Psoas muscle (tissue), 7 donors: ENCODE measurements at regions not wholly inside any gene's neighbourhood (a gene's known extent, or its start where the extent isn't known, plus 50 kb on each side); places are given as distances from the start of the nearest gene placed in this dataset.

Experiments used
- ATAC-seq, 4 donors: fragments of 200-7000 bp; cut with Tn5 transposase; one replicate each; pipeline ENCODE4 v1.9.1; 2020; ENCODE audit warnings: moderate library complexity in 3 of 4, mild to moderate bottlenecking in 2 of 4
- DNase-seq, 2 donors: peaks; one replicate each; pipeline ENCODE4 v3.0.0-alpha.2; 2020
- H3K27ac ChIP-seq: fragments of 200-600 bp; one replicate; pipeline ENCODE4 v1.8.0; 2022
- H3K27me3 ChIP-seq, 3 donors: fragments of 200-600 bp in 1 of 3; one replicate each; pipeline versions ENCODE4 v1.6.1 to v1.8.0; 2013 to 2022; ENCODE audit warnings: low read length in 2 of 3, mild to moderate bottlenecking in 2 of 3, moderate library complexity in 1 of 3; ENCODE audit not compliant: insufficient read depth in 3 of 3
- H3K36me3 ChIP-seq, 2 donors: fragments of 200-600 bp in 1 of 2; one replicate each; pipeline versions ENCODE4 v1.6.1 to v1.8.0; 2013 to 2022; ENCODE audit warnings: low read depth in 1 of 2, mild to moderate bottlenecking in 1 of 2, moderate library complexity in 1 of 2; ENCODE audit not compliant: insufficient read depth in 1 of 2
- H3K4me1 ChIP-seq: fragments of 200-600 bp; one replicate; pipeline ENCODE4 v1.8.0; 2022
- H3K4me3 ChIP-seq: fragments of 200-600 bp; one replicate; pipeline ENCODE4 v1.8.0; 2022; ENCODE audit warnings: mild to moderate bottlenecking
- H3K9me3 ChIP-seq: fragments of 200-600 bp; one replicate; pipeline ENCODE4 v1.8.0; 2022
- WGBS, 3 donors: extraction: QIAGEN DNeasy Blood & Tissue Kit; methylation state at CpG; one replicate each; pipeline versions ENCODE4 v1.1.6 to v1.1.7; 2013; 5-methylcytosine and 5-hydroxymethylcytosine counted together
- intact Hi-C, 2 donors: fragments of 100-400 bp; cut with DNase I; formaldehyde crosslinking; loops; one replicate each; pipeline versions ENCODE4 v1.11.0 to v1.14.2; 2022
- TF ChIP-seq, protein P1 (sequence below): fragments of 200-600 bp; IDR thresholded peaks from one replicate; pipeline ENCODE4 v1.8.0; 2022; ENCODE audit warnings: antibody characterized with exemption
- donor health status: healthy with polysubstance abuse.
- donor health status: DM: no; HTN: no; CAD: no; lungs with moderate emphysema.
- donor health status: Bipolar disorder and iron deficiency.
- donor health status: healthy.
- donor health status: DM: yes; HTN: yes; CAD: no.
- donor health status: DM: no; HTN: no; CAD: no.
- donor health status: DM: yes; HTN: yes; CAD: no.

DNA sequence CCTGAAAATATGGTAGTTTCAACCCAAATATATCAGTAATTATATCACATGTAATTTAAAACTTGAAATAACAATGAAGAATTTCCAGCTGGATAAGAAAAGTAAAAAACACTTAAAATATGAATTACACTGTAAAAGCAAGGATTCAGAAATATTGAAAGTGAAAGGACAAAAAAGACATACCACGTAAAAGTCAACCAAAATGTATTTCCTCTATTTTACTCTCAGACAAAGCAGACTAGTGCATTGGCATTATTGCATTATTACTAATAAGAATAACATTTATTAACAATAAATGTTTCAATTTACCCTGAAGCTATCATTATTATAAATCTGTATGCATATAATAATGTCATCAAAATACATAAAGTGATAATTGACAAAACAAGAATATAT, 445.1 kb upstream of the TRIB2 start:
- TF ChIP-seq, protein P1, sequence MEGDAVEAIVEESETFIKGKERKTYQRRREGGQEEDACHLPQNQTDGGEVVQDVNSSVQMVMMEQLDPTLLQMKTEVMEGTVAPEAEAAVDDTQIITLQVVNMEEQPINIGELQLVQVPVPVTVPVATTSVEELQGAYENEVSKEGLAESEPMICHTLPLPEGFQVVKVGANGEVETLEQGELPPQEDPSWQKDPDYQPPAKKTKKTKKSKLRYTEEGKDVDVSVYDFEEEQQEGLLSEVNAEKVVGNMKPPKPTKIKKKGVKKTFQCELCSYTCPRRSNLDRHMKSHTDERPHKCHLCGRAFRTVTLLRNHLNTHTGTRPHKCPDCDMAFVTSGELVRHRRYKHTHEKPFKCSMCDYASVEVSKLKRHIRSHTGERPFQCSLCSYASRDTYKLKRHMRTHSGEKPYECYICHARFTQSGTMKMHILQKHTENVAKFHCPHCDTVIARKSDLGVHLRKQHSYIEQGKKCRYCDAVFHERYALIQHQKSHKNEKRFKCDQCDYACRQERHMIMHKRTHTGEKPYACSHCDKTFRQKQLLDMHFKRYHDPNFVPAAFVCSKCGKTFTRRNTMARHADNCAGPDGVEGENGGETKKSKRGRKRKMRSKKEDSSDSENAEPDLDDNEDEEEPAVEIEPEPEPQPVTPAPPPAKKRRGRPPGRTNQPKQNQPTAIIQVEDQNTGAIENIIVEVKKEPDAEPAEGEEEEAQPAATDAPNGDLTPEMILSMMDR, result no peak
- Histone ChIP-seq H3K36me3 (no peaks in the 10 kb centered on the region), H3K9me3 (no peaks in the 10 kb centered on the region), H3K27ac (no peak overlapping the region), H3K27me3 (no peaks in the 10 kb centered on the region), H3K4me1 (no peaks in the 10 kb centered on the region), H3K4me3 (no peak overlapping the region)
- DNase-seq (no peak), ATAC-seq (no peak)
- WGBS, 3 donors, result 79 to 85% (median 79%) methylated on average over 1 of the region's 1 CpG
- intact Hi-C loops, result no loop called here

DNA sequence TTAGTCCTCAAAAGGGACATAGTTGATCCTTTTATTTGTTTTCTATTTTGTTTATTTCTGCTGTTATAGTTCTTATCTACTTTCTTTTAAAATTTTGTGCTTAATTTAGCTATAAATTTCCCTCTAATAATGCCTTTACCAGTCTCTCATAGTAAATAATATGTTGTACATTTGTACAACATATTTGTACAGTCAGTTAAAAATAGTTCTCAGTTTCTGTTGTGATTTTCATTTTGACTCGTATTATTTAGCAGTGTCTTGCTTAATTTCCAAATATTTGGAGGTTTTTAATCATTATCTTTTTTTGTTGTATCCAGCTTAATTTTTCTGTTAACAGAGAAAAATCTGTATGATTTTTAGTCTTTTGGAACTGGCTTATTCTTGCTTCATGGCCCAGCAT, 443.6 kb upstream of the TRIB2 start:
- intact Hi-C loops, result no loop called here
- ATAC-seq (no peak), DNase-seq (no peak)
- H3K9me3 ChIP-seq, result no peaks in the 10 kb centered on the region
- TF ChIP-seq, protein P1, result no peak
- H3K4me1 ChIP-seq, result no peaks in the 10 kb centered on the region
- H3K27me3 ChIP-seq, result peaks cover 0 to 2% (median 0%) of the 10 kb centered on the region in 3 donors
- 2 to 52% (median 37%) methylated on average over 1 of the region's 1 CpG for WGBS, 3 donors
- no peaks in the 10 kb centered on the region for H3K36me3 ChIP-seq
- no peak overlapping the region for H3K27ac ChIP-seq
- no peak overlapping the region for H3K4me3 ChIP-seq

DNA sequence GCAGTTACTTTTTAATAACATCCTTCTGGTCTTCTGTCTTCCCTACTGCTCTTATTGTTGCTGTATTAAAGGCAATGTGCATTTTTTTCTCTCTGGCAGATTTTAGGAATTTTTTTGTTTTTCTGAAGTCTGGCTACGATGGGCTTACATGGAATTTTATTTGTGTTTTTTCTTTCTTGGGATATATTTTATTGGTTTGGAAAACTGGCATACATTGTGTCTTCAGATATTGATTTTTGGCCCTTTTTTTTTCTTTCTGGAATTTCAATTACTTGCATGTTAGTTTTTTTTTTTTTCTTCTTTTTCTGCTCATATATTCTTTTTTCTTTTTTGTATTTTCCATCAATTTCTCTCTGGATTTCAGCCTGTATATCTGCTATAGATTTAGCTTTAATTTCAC, 442.1 kb upstream of the TRIB2 start:
- 79 to 88% (median 88%) methylated on average over 1 of the region's 1 CpG for WGBS, 3 donors
- intact Hi-C loops, result no loop called here
- ATAC-seq (no peak), DNase-seq (no peak)
- H3K27me3 ChIP-seq, result peaks cover 0 to 2% (median 0%) of the 10 kb centered on the region in 3 donors
- no peak overlapping the region for H3K27ac ChIP-seq
- no peaks in the 10 kb centered on the region for H3K4me1 ChIP-seq
- H3K36me3 ChIP-seq, result no peaks in the 10 kb centered on the region
- TF ChIP-seq, protein P1, result no peak
- no peak overlapping the region for H3K4me3 ChIP-seq
- H3K9me3 ChIP-seq, result no peaks in the 10 kb centered on the region

DNA sequence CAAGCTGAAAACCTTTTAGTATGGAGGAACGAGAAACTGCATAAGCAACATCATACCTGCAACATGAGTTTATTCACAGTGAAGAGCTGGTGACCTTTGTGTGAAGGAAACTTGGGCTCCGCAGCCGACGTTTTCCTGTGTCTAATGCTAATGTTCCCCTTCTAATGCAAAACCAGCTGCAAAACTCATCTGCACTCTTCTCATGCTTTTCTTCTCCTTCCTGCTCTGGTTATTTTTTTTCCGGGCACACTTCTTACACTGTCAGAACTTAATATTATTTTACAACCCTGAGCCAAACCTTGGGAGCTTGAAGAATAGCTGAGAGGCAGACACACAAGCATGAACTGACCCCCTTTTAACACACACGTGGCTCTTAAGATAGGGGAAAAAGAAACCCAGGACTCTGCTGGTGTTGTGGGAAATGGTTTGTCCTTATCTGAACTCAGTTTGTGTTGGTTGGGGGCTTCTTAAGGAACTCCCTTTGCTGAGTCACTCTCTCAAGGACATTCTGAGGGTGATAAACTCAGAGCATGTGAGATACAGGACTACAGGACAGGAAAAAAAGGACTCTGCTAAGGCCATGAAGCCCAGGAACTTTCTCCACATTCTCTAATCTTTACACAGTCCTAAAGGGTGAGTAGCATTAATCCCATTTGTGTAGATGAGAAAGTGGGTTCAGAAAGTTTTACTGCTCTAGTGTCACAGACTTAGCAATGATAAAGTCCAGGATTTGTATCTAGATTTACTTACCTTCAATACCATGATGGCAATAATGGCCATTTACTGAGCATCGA, 439.3 kb upstream of the TRIB2 start:
- 16 to 22% (median 21%) methylated on average over 7 of the region's 7 CpGs for WGBS, 3 donors
- H3K27me3 ChIP-seq, result peaks cover 0 to 2% (median 0%) of the 10 kb centered on the region in 3 donors
- no peak overlapping the region for H3K4me3 ChIP-seq
- no peaks in the 10 kb centered on the region for H3K9me3 ChIP-seq
- TF ChIP-seq, protein P1, result no peak
- H3K4me1 ChIP-seq, result no peaks in the 10 kb centered on the region
- H3K27ac ChIP-seq, result no peak overlapping the region
- DNase-seq, result no peak
- H3K36me3 ChIP-seq, result no peaks in the 10 kb centered on the region
- no peak for ATAC-seq
- intact Hi-C loops, result no loop called here
